ENCODE measurements at regions not wholly inside any gene's neighbourhood (a gene's known extent, or its start where the extent isn't known, plus 50 kb on each side); places are given as distances from the start of the nearest gene placed in this dataset.

- in situ Hi-C loops (cut with MboI) = no loop called here
- H4K20me1 ChIP-seq (ENCODE audit: insufficient read depth) = no peaks in the 10 kb centered on the region
- H3K9ac ChIP-seq = no peak overlapping the region
- no peaks in the 10 kb centered on the region for H3K79me2 ChIP-seq (ENCODE audit: insufficient read depth)
- no peaks in the 10 kb centered on the region for H3K9me2 ChIP-seq (ENCODE audit: insufficient read depth)
- 63 to 66% methylated on average over 3 of the region's 3 CpGs for WGBS, 2 experiments (ENCODE audit: low coverage in 1 of 2, low lambda C conversion rate in 2 of 2, missing lambda C conversion rate in 2 of 2)
- DNase-seq = no peak
- H3K9me3 ChIP-seq (ENCODE audit: low read depth) = no peaks in the 10 kb centered on the region
- no peak overlapping the region for H3K4me2 ChIP-seq (ENCODE audit: unreplicated experiment)
- TF ChIP-seq EZH2 (IDR thresholded peaks at IDR 0.05; ENCODE audit: insufficient read depth, poor library complexity, severe bottlenecking) (no peak), EZH2phosphoT487 (IDR thresholded peaks at IDR 0.05; ENCODE audit: insufficient read depth, low read depth) (no peak)
- no peaks in the 10 kb centered on the region for H3K36me3 ChIP-seq (ENCODE audit: low read depth)
- no peaks in the 10 kb centered on the region for H3F3A ChIP-seq (ENCODE audit: insufficient read depth)
- no peaks in the 10 kb centered on the region for H3K4me1 ChIP-seq (ENCODE audit: insufficient read depth)
- H3K27me3 ChIP-seq (replicated peaks; ENCODE audit: insufficient read depth) = no peaks in the 10 kb centered on the region
- no peak overlapping the region for H3K4me3 ChIP-seq
- H3K27ac ChIP-seq = no peak overlapping the region
- no peak overlapping the region for H2AFZ ChIP-seq
Measured at GRCh38 chr12:128042825-128043224, 224.1 kb upstream of the TMEM132C start.

- in situ Hi-C loops (cut with MboI) = no loop called here
- H3K9ac ChIP-seq = no peak overlapping the region
- no peaks in the 10 kb centered on the region for H3K4me1 ChIP-seq (ENCODE audit: insufficient read depth)
- no peaks in the 10 kb centered on the region for H3K9me3 ChIP-seq (ENCODE audit: low read depth)
- no peak overlapping the region for H3K27ac ChIP-seq
- no peaks in the 10 kb centered on the region for H3K36me3 ChIP-seq (ENCODE audit: low read depth)
- TF ChIP-seq EZH2 (IDR thresholded peaks at IDR 0.05; ENCODE audit: insufficient read depth, poor library complexity, severe bottlenecking) (no peak), EZH2phosphoT487 (IDR thresholded peaks at IDR 0.05; ENCODE audit: insufficient read depth, low read depth) (no peak)
- no peak overlapping the region for H3K4me3 ChIP-seq
- H3K27me3 ChIP-seq (replicated peaks; ENCODE audit: insufficient read depth) = no peaks in the 10 kb centered on the region
- no peak for DNase-seq
- no peaks in the 10 kb centered on the region for H3K9me2 ChIP-seq (ENCODE audit: insufficient read depth)
- H3K79me2 ChIP-seq (ENCODE audit: insufficient read depth) = no peaks in the 10 kb centered on the region
- 40 to 58% methylated on average over 7 of the region's 7 CpGs for WGBS, 2 experiments (ENCODE audit: low coverage in 1 of 2, low lambda C conversion rate in 2 of 2, missing lambda C conversion rate in 2 of 2)
- H3K4me2 ChIP-seq (ENCODE audit: unreplicated experiment) = no peak overlapping the region
- no peak overlapping the region for H2AFZ ChIP-seq
- no peaks in the 10 kb centered on the region for H3F3A ChIP-seq (ENCODE audit: insufficient read depth)
- H4K20me1 ChIP-seq (ENCODE audit: insufficient read depth) = no peaks in the 10 kb centered on the region
Measured at GRCh38 chr12:128043317-128043716, 223.7 kb upstream of the TMEM132C start.

DNA sequence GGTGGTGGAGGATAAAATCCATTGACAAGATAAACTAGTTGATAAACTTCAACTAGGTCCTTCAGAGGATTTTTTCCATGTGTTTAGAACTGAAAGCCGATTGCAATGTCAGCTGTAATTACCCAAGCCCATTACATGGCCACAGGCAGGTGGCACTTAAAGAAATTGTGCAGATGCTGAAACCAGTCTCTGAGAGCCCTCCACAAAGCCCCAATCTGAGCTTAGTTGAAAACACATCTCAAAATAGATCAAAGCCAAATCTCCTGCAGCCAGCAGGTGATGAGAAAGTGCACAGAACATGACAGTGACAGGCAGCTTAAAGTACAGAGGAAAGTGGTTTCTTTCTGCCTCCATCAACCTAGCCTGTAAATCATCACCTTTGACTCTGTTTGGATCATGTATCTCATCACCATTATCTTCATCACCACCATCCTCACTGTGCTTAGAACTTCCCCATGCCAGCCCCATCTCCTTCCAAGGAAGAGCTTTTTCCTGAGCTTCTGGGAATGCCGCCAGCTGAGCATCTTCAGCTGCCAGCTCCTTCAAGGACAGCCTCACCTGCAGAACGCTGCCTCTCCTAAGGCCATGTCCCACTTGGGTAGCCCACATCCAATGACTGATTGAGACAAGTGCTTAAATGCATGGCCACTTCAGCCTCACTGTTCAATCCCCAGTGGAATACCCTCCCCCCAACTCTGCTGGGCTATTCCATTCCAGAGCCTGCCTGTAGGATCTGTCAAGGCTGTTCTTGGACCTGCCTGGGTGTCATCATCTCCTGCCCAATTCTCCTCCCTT, 219.5 kb upstream of the TMEM132C start:
- no peak for TF ChIP-seq EZH2phosphoT487 (IDR thresholded peaks at IDR 0.05; ENCODE audit: insufficient read depth, low read depth)
- no peak for TF ChIP-seq EZH2 (IDR thresholded peaks at IDR 0.05; ENCODE audit: insufficient read depth, poor library complexity, severe bottlenecking)
- Histone ChIP-seq H3K27ac (no peak overlapping the region), H2AFZ (no peak overlapping the region), H3K4me2 (ENCODE audit: unreplicated experiment) (no peak overlapping the region), H3K4me3 (no peak overlapping the region), H3K9me2 (ENCODE audit: insufficient read depth) (no peaks in the 10 kb centered on the region), H3K4me1 (ENCODE audit: insufficient read depth) (no peaks in the 10 kb centered on the region), H3F3A (ENCODE audit: insufficient read depth) (no peaks in the 10 kb centered on the region), H3K9me3 (ENCODE audit: low read depth) (no peaks in the 10 kb centered on the region), H3K27me3 (replicated peaks; ENCODE audit: insufficient read depth) (no peaks in the 10 kb centered on the region), H3K36me3 (ENCODE audit: low read depth) (no peaks in the 10 kb centered on the region), H3K9ac (no peak overlapping the region), H3K79me2 (ENCODE audit: insufficient read depth) (no peaks in the 10 kb centered on the region), H4K20me1 (ENCODE audit: insufficient read depth) (no peaks in the 10 kb centered on the region)
- in situ Hi-C loops (cut with MboI) = no loop called here
- no peak for DNase-seq
- WGBS, 2 experiments (ENCODE audit: low coverage in 1 of 2, low lambda C conversion rate in 2 of 2, missing lambda C conversion rate in 2 of 2) = 4 to 9% methylated on average over 3 of the region's 3 CpGs

DNA sequence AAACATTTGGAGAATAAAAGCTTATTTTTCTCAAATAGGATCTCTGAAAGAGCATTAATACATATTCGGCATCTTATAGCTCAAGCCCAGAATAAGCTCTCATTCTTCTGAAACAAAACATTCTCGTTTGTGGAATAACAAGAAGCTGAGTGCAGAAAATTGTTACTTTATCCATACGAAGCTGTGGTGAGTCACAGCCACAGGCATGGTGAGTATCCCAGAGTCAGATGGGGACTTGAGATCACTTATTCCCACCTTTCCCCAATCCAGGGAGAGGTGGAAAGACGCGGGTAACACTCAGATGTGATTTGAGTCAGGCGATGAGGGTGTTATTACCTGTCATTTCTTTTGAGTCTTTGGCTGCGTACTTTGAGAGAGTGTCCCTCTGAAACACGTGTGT, 214.6 kb upstream of the TMEM132C start:
- Histone ChIP-seq H3K36me3 (ENCODE audit: low read depth) (no peaks in the 10 kb centered on the region), H3K27ac (no peak overlapping the region), H3K9me2 (ENCODE audit: insufficient read depth) (no peaks in the 10 kb centered on the region), H3K4me3 (no peak overlapping the region), H3K9ac (no peak overlapping the region), H2AFZ (no peak overlapping the region), H3F3A (ENCODE audit: insufficient read depth) (no peaks in the 10 kb centered on the region), H3K4me2 (ENCODE audit: unreplicated experiment) (no peak overlapping the region), H3K4me1 (ENCODE audit: insufficient read depth) (no peaks in the 10 kb centered on the region), H3K27me3 (replicated peaks; ENCODE audit: insufficient read depth) (no peaks in the 10 kb centered on the region), H3K9me3 (ENCODE audit: low read depth) (no peaks in the 10 kb centered on the region), H4K20me1 (ENCODE audit: insufficient read depth) (no peaks in the 10 kb centered on the region), H3K79me2 (ENCODE audit: insufficient read depth) (no peaks in the 10 kb centered on the region)
- 47 to 49% methylated on average over 8 of the region's 8 CpGs for WGBS, 2 experiments (ENCODE audit: low coverage in 1 of 2, low lambda C conversion rate in 2 of 2, missing lambda C conversion rate in 2 of 2)
- TF ChIP-seq EZH2phosphoT487 (IDR thresholded peaks at IDR 0.05; ENCODE audit: insufficient read depth, low read depth) (no peak), EZH2 (IDR thresholded peaks at IDR 0.05; ENCODE audit: insufficient read depth, poor library complexity, severe bottlenecking) (no peak)
- in situ Hi-C loops (cut with MboI) = loop anchor here (25.0 kb wide), 2 partner anchors 565 to 940 kb away; no protein-coding TSS in a partner anchor
- DNase-seq = no peak

All from GM23248 (cell line).